Transverse colon (tissue), 4 donors: ENCODE measurements at regions not wholly inside any gene's neighbourhood (a gene's known extent, or its start where the extent isn't known, plus 50 kb on each side); places are given as distances from the start of the nearest gene placed in this dataset.

Experiments
- POLR2A ChIP-seq: fragments of 450-650 bp; IDR thresholded peaks from one replicate; pipeline ENCODE4 v1.6.1; 2016; ENCODE audit warnings: antibody characterized with exemption, mild to moderate bottlenecking, moderate library complexity
- POLR2AphosphoS5 ChIP-seq, 3 donors: sonication (generic); formaldehyde crosslinking; IDR thresholded peaks; one replicate each; pipeline ENCODE4 v1.6.1; 2016; ENCODE audit warnings: antibody characterized with exemption in 3 of 3
- TF ChIP-seq, protein P1 (sequence below), 5 experiments: fragments of 200-600 bp in 3 of 5; fragments of 450-650 bp in 2 of 5; sonication (generic) in 3 of 5; IDR thresholded peaks; 1 replicate in 2 of 5; 2 replicates in 3 of 5; pipeline ENCODE4 v1.5.1; 2016 to 2017; ENCODE audit warnings: antibody characterized with exemption in 5 of 5, inconsistent platforms in 3 of 5, mild to moderate bottlenecking in 2 of 5, moderate library complexity in 1 of 5

DNA sequence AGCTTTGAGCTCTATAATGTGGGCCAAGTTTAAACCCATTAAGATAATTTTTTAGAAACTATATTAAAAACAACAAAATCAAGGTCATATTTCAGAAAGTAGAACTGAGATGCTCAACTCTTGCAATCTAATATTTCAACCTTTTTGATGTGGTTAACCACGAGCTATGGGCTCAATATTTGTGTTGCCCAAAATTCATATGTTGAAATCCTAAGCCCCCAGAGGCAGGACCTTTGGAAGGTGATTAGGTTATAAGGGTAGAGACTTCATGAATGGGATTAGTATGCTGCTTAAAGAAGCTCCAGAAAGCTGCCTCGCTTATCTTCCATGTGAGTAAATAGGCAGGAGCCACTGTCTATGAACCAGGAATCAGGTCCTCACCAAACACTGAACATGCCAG lies 284.4 kb downstream of the CRPPA start:
- TF ChIP-seq, protein P1, sequence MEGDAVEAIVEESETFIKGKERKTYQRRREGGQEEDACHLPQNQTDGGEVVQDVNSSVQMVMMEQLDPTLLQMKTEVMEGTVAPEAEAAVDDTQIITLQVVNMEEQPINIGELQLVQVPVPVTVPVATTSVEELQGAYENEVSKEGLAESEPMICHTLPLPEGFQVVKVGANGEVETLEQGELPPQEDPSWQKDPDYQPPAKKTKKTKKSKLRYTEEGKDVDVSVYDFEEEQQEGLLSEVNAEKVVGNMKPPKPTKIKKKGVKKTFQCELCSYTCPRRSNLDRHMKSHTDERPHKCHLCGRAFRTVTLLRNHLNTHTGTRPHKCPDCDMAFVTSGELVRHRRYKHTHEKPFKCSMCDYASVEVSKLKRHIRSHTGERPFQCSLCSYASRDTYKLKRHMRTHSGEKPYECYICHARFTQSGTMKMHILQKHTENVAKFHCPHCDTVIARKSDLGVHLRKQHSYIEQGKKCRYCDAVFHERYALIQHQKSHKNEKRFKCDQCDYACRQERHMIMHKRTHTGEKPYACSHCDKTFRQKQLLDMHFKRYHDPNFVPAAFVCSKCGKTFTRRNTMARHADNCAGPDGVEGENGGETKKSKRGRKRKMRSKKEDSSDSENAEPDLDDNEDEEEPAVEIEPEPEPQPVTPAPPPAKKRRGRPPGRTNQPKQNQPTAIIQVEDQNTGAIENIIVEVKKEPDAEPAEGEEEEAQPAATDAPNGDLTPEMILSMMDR (IDR thresholded peaks at IDR 0.05): no peak
- no peak for TF ChIP-seq POLR2A
- no peak for TF ChIP-seq POLR2AphosphoS5 (IDR thresholded peaks at IDR 0.05)
